HEK293 (cell line): ENCODE measurements at regions not wholly inside any gene's neighbourhood (a gene's known extent, or its start where the extent isn't known, plus 50 kb on each side); places are given as distances from the start of the nearest gene placed in this dataset.

Experiments used
- CTCF ChIA-PET: fragments of 350-600 bp; formaldehyde crosslinking; extraction: SDS; loops from one replicate; lab custom pipeline; 2021; ENCODE audit warnings: antibody characterized with exemption; lab: Yijun Ruan, JAX
- POLR2A ChIA-PET: fragments of 300-600 bp; formaldehyde crosslinking; extraction: SDS; loops from one replicate; lab custom pipeline; 2020; ENCODE audit warnings: antibody characterized with exemption, inconsistent platforms; lab: Yijun Ruan, JAX
- H3K27ac ChIP-seq: fragments of 200-500 bp; sonication (Bioruptor generic); 2 replicates; pipeline ENCODE4 v1.5.1; 2014; ENCODE audit warnings: low read depth, low read length, control low read depth, inconsistent platforms; ENCODE audit errors: extremely low read depth
- H3K36me3 ChIP-seq, 2 experiments: fragments of 200-500 bp in 1 of 2; sonication (Bioruptor generic) in 1 of 2; 1 replicate in 1 of 2; 2 replicates in 1 of 2; pipeline ENCODE4 v1.5.1; 2014 to 2017; ENCODE audit warnings: inconsistent platforms in 2 of 2, low read length in 2 of 2; ENCODE audit not compliant: control insufficient read depth in 2 of 2, insufficient read depth in 1 of 2
- H3K4me1 ChIP-seq: fragments of 200-500 bp; sonication (Bioruptor generic); 2 replicates; pipeline ENCODE4 v1.5.1; 2014; ENCODE audit warnings: mild to moderate bottlenecking, low read length, inconsistent platforms; ENCODE audit not compliant: control insufficient read depth, insufficient read depth
- H3K4me3 ChIP-seq: 2 replicates; pipeline ENCODE4 v1.5.1; 2011; ENCODE audit warnings: low read depth, mild to moderate bottlenecking, control low read depth, low read length, moderate library complexity
- H3K9me3 ChIP-seq: fragments of 200-500 bp; sonication (Bioruptor generic); 2 replicates; pipeline ENCODE4 v1.5.1; 2014; ENCODE audit warnings: low read depth, low read length, inconsistent platforms; ENCODE audit not compliant: control insufficient read depth, insufficient read depth
- BCL11B ChIP-seq: fragments of 450-650 bp; formaldehyde crosslinking; IDR thresholded peaks from 2 replicates; pipeline ENCODE4 v1.5.1; 2016; ENCODE audit warnings: low read depth, missing biosample characterization, missing genetic modification characterization
- EGR2 ChIP-seq: fragments of 450-650 bp; formaldehyde crosslinking; IDR thresholded peaks from 2 replicates; pipeline ENCODE4 v1.5.1; 2016; ENCODE audit warnings: low read depth, missing biosample characterization, missing genetic modification characterization
- GLIS1 ChIP-seq: fragments of 450-650 bp; formaldehyde crosslinking; IDR thresholded peaks from 2 replicates; pipeline ENCODE4 v1.5.1; 2016; ENCODE audit warnings: missing biosample characterization, missing genetic modification characterization
- KLF1 ChIP-seq: fragments of 450-650 bp; formaldehyde crosslinking; IDR thresholded peaks from 2 replicates; pipeline ENCODE4 v1.5.1; 2016; ENCODE audit warnings: missing biosample characterization, missing genetic modification characterization
- KLF7 ChIP-seq: fragments of 450-650 bp; formaldehyde crosslinking; IDR thresholded peaks from 2 replicates; pipeline ENCODE4 v1.5.1; 2016; ENCODE audit warnings: missing biosample characterization, missing genetic modification characterization, borderline replicate concordance
- PBX3 ChIP-seq: sonication (generic); formaldehyde crosslinking; IDR thresholded peaks from 2 replicates; pipeline ENCODE4 v1.8.1; 2022; ENCODE audit warnings: mild to moderate bottlenecking, moderate library complexity, missing genetic modification reagents
- SCRT2 ChIP-seq: fragments of 450-650 bp; formaldehyde crosslinking; IDR thresholded peaks from 2 replicates; pipeline ENCODE4 v1.5.1; 2016; ENCODE audit warnings: missing biosample characterization, missing genetic modification characterization
- SP2 ChIP-seq: fragments of 450-650 bp; formaldehyde crosslinking; IDR thresholded peaks from 2 replicates; pipeline ENCODE4 v1.5.1; 2016; ENCODE audit warnings: missing biosample characterization, missing genetic modification characterization
- WT1 ChIP-seq: fragments of 450-650 bp; formaldehyde crosslinking; IDR thresholded peaks from 2 replicates; pipeline ENCODE4 v1.5.1; 2016; ENCODE audit warnings: missing biosample characterization, missing genetic modification characterization
- ZBTB20 ChIP-seq: fragments of 450-650 bp; formaldehyde crosslinking; IDR thresholded peaks from 2 replicates; pipeline ENCODE4 v1.5.1; 2016; ENCODE audit warnings: missing biosample characterization, missing genetic modification characterization
- ZFHX2 ChIP-seq: fragments of 450-650 bp; formaldehyde crosslinking; conservative IDR thresholded peaks from 2 replicates; pipeline ENCODE4 v1.5.1; 2016; ENCODE audit warnings: missing biosample characterization, missing genetic modification characterization
- ZNF16 ChIP-seq: fragments of 450-650 bp; formaldehyde crosslinking; IDR thresholded peaks from 2 replicates; pipeline ENCODE4 v1.5.1; 2016; ENCODE audit warnings: low read depth, missing biosample characterization, missing genetic modification characterization
- ZNF23 ChIP-seq: fragments of 450-650 bp; formaldehyde crosslinking; IDR thresholded peaks from 2 replicates; pipeline ENCODE4 v1.5.1; 2016; ENCODE audit warnings: missing biosample characterization, missing genetic modification characterization, borderline replicate concordance
- ZNF398 ChIP-seq: fragments of 450-650 bp; formaldehyde crosslinking; IDR thresholded peaks from 2 replicates; pipeline ENCODE4 v1.5.1; 2017; ENCODE audit warnings: missing biosample characterization, missing genetic modification characterization
- ZNF426 ChIP-seq: fragments of 450-650 bp; formaldehyde crosslinking; IDR thresholded peaks from 2 replicates; pipeline ENCODE4 v1.5.1; 2017; ENCODE audit warnings: missing biosample characterization, missing genetic modification characterization, mild to moderate bottlenecking, inconsistent platforms, moderate library complexity
- ZNF529 ChIP-seq: fragments of 450-650 bp; formaldehyde crosslinking; IDR thresholded peaks from 2 replicates; pipeline ENCODE4 v1.5.1; 2017; ENCODE audit warnings: missing genetic modification characterization, missing biosample characterization; ENCODE audit not compliant: insufficient replicate concordance
- ZNF549 ChIP-seq: fragments of 450-650 bp; IDR thresholded peaks from 2 replicates; pipeline ENCODE4 v1.5.1; 2018; ENCODE audit warnings: missing biosample characterization, missing genetic modification characterization, mild to moderate bottlenecking, inconsistent platforms, moderate library complexity
- ZNF585B ChIP-seq: fragments of 450-650 bp; formaldehyde crosslinking; IDR thresholded peaks from 2 replicates; pipeline ENCODE4 v1.5.1; 2016; ENCODE audit warnings: missing biosample characterization, missing genetic modification characterization
- ZNF600 ChIP-seq: fragments of 450-650 bp; formaldehyde crosslinking; IDR thresholded peaks from 2 replicates; pipeline ENCODE4 v1.5.1; 2016; ENCODE audit warnings: missing biosample characterization, missing genetic modification characterization
- ZNF629 ChIP-seq: fragments of 450-650 bp; formaldehyde crosslinking; IDR thresholded peaks from 2 replicates; pipeline ENCODE4 v1.5.1; 2017; ENCODE audit warnings: missing biosample characterization, missing genetic modification characterization
- ZNF791 ChIP-seq: fragments of 450-650 bp; formaldehyde crosslinking; IDR thresholded peaks from 2 replicates; pipeline ENCODE4 v1.5.1; 2016; ENCODE audit warnings: missing biosample characterization, missing genetic modification characterization
- ZNF792 ChIP-seq: fragments of 450-650 bp; formaldehyde crosslinking; IDR thresholded peaks from 2 replicates; pipeline ENCODE4 v1.5.1; 2016; ENCODE audit warnings: missing biosample characterization, missing genetic modification characterization
- ZSCAN30 ChIP-seq: fragments of 450-650 bp; IDR thresholded peaks from 2 replicates; pipeline ENCODE4 v1.5.1; 2018; ENCODE audit warnings: missing biosample characterization, mild to moderate bottlenecking, missing genetic modification characterization, moderate library complexity
- TF ChIP-seq, protein P1 (sequence below): fragments of 450-650 bp; formaldehyde crosslinking; IDR thresholded peaks from 2 replicates; pipeline ENCODE4 v1.5.1; 2017; ENCODE audit warnings: missing biosample characterization, missing genetic modification characterization

- no peak overlapping the region for H3K27ac ChIP-seq
- CTCF ChIA-PET: no interaction called here
- TF ChIP-seq ZNF23 (tag by site-specific recombination) (no peak), ZNF600 (tag by site-specific recombination) (no peak), BCL11B (tag by site-specific recombination) (no peak), ZNF585B (tag by site-specific recombination) (no peak), GLIS1 (tag by site-specific recombination) (no peak), ZNF791 (tag by site-specific recombination) (no peak), ZFHX2 (tag by site-specific recombination) (0 out of 2 replicates have a peak, but pooled peaks have one; percentile 14)
- H3K4me3 ChIP-seq: no peak overlapping the region
- POLR2A ChIA-PET: no interaction called here
- peaks cover 0 to 6% of the 10 kb centered on the region in 2 experiments; a peak in 1 of 3 replicates for H3K36me3 ChIP-seq
- H3K4me1 ChIP-seq: no peaks in the 10 kb centered on the region
- H3K9me3 ChIP-seq: no peaks in the 10 kb centered on the region
Observed at GRCh38 chr1:90841473-90841872, 124.4 kb upstream of the BARHL2 start.

- TF ChIP-seq WT1 (tag by site-specific recombination): no peak
- 0 out of 2 replicates have a peak, but pooled peaks have one; percentile 9 for TF ChIP-seq SCRT2
- no peak for TF ChIP-seq ZNF629 (tag by site-specific recombination)
- no peak for TF ChIP-seq PBX3 (CRISPR knock-in tag)
- peak; percentile 71 for TF ChIP-seq ZBTB20 (tag by site-specific recombination)
- no peak for TF ChIP-seq ZNF16 (tag by site-specific recombination)
- TF ChIP-seq, all 188 proteins: peak for 2
- ChIA-PET POLR2A (no interaction called here), CTCF (interaction anchor here (0.7 kb wide), 1 partner anchor 141 kb away, joined by 3 read pairs; no protein-coding TSS in a partner anchor)
- no peaks in the 10 kb centered on the region for H3K9me3 ChIP-seq
- H3K27ac ChIP-seq: no peak overlapping the region
- H3K4me3 ChIP-seq: no peak overlapping the region
- peaks cover under 1% of the 10 kb centered on the region for H3K4me1 ChIP-seq
- H3K36me3 ChIP-seq: peaks cover 0 to 6% of the 10 kb centered on the region in 2 experiments; a peak in 1 of 3 replicates
Observed at GRCh38 chr1:90840352-90840751, 123.2 kb upstream of the BARHL2 start.

GRCh38 chr1:90839323-90839722, 122.2 kb upstream of the BARHL2 start:
- CTCF ChIA-PET: no interaction called here
- Histone ChIP-seq H3K36me3 (peaks cover 0 to 6% of the 10 kb centered on the region in 2 experiments; a peak in 1 of 3 replicates), H3K4me1 (peaks cover 5% of the 10 kb centered on the region), H3K9me3 (no peaks in the 10 kb centered on the region), H3K27ac (no peak overlapping the region), H3K4me3 (no peak overlapping the region)
- POLR2A ChIA-PET: no interaction called here
- 0 out of 2 replicates have a peak, but pooled peaks have one; percentile 26 for TF ChIP-seq ZFHX2 (tag by site-specific recombination)
- TF ChIP-seq ZNF549: no peak

DNA sequence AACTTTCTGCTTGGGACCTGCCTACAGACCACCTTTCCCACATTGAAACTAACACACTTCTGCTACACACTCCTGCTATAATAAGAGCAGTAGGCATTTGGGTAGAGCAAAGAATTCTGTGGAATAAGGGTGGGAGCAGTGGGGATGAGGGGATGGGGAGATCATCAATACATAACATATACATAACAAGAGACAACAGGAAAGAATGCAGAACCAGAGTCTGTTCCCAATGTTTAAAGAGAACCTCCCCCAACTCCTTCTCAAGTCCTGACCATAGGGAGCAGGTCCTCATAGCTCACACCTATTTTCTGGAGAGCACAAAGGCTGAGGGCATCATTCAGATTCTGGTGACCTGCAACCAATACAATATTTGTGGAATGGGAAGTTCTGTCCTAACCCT, 121.6 kb upstream of the BARHL2 start:
- CTCF ChIA-PET: interaction anchor here (0.6 kb wide), 1 partner anchor 117 kb away, joined by 3 read pairs; no protein-coding TSS in a partner anchor
- no peak overlapping the region for H3K4me3 ChIP-seq
- TF ChIP-seq ZNF792 (tag by site-specific recombination) (no peak), ZNF426 (tag by site-specific recombination) (no peak), ZNF585B (tag by site-specific recombination) (no peak), KLF1 (tag by site-specific recombination) (no peak), EGR2 (no peak), KLF7 (tag by site-specific recombination) (no peak), ZNF398 (tag by site-specific recombination) (no peak), ZSCAN30 (no peak), ZNF529 (tag by site-specific recombination) (no peak), SP2 (tag by site-specific recombination) (no peak)
- TF ChIP-seq, protein P1, sequence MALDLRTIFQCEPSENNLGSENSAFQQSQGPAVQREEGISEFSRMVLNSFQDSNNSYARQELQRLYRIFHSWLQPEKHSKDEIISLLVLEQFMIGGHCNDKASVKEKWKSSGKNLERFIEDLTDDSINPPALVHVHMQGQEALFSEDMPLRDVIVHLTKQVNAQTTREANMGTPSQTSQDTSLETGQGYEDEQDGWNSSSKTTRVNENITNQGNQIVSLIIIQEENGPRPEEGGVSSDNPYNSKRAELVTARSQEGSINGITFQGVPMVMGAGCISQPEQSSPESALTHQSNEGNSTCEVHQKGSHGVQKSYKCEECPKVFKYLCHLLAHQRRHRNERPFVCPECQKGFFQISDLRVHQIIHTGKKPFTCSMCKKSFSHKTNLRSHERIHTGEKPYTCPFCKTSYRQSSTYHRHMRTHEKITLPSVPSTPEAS (tag by site-specific recombination): no peak
- TF ChIP-seq, all 188 proteins: peak for 0

More for the DNA sequence above, 121.6 kb upstream of the BARHL2 start:
- POLR2A ChIA-PET: no interaction called here
- Histone ChIP-seq H3K9me3 (no peaks in the 10 kb centered on the region), H3K4me1 (peaks cover 7% of the 10 kb centered on the region), H3K36me3 (peaks cover 0 to 6% of the 10 kb centered on the region in 2 experiments; a peak in 1 of 3 replicates), H3K27ac (no peak overlapping the region)
